NCI-H2107 (cell line): ENCODE measurements at regions not wholly inside any gene's neighbourhood (a gene's known extent, or its start where the extent isn't known, plus 50 kb on each side); places are given as distances from the start of the nearest gene placed in this dataset.
"Not testable (repeated sequence)": the region's sequence is repeated elsewhere in the genome, so short reads cannot be mapped to it uniquely, and the experiment has no call there.

ENCODE experiments used
- DNase-seq: peaks from one replicate; lab custom pipeline; 2025; lab: John Stamatoyannopoulos, UW

GRCh38 chr6:67878216-67878615, 756.9 kb upstream of the ADGRB3 start:
- not testable (repeated sequence) for DNase-seq

DNA sequence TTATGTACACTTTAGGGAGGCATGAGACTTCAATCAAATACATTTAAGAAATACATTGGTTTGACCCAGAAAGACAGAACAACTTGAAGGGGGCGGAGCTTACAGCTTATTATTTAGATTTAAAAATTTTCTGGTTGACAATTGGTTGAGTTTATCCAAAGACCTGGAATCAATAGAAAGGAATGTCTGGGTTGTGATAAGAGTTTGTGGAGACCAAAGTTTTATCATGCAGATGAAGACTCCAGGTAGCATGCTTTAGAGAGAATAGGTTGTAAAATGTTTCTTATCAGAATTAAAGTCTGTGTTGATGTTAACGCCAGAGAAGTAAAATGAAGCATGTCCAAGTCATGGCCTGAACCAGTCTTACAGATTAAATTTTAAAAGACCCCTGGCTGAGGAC, 757.8 kb upstream of the ADGRB3 start:
- no peak for DNase-seq

GRCh38 chr6:67875877-67876383, 759.2 kb upstream of the ADGRB3 start:
- DNase-seq, result no peak

- no peak for DNase-seq
Measured at GRCh38 chr6:67870321-67870720, 764.8 kb upstream of the ADGRB3 start.

GRCh38 chr6:67863346-67863745, 771.7 kb upstream of the ADGRB3 start:
- no peak for DNase-seq

- no peak for DNase-seq
Measured at GRCh38 chr6:67854098-67854497, 781.0 kb upstream of the ADGRB3 start.

- no peak for DNase-seq
Measured at GRCh38 chr6:67839818-67840217, 795.3 kb upstream of the ADGRB3 start.

GRCh38 chr6:67825201-67825895, 809.7 kb upstream of the ADGRB3 start:
- no peak for DNase-seq

DNA sequence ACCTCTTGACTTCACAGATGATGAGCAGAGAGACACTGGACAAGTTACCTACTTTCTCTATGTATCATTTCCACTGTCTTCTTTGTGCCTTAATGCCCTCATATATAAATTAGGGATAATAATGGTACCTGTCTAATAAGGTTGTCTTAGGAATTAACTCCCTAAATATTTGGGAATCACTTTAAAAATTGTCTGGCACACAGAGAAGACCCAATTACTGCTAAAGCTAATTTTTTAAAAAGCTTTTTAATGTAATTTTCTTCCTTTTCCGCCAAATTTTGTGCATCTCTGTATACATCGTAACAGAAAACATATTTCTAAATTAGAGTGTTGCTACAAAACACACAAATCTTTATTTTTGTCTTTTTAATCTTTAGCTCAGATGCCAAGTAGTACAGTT, 816.8 kb upstream of the ADGRB3 start:
- DNase-seq, result no peak

DNA sequence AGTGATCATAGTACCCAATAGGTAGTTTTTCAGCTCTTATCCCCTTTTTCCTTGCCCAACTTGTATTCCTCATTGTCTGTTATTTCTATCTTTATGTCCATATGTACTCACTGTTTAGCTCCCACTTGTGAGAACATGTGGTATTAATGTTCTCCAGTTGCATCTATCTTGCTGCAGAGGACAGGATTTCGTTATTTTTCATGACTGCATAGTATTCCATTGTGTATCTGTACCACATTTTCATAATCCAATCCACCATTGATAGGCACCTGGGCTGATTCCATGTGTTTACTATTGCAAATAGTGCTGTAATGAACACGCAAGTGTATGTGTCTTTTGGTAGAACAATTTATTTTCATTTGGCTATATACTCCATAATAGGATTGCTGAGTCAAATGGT, 819.5 kb upstream of the ADGRB3 start:
- no peak for DNase-seq

GRCh38 chr6:67814262-67814661, 820.8 kb upstream of the ADGRB3 start:
- DNase-seq, result no peak

- DNase-seq, result no peak
Measured at GRCh38 chr6:67812693-67813092, 822.4 kb upstream of the ADGRB3 start.

DNA sequence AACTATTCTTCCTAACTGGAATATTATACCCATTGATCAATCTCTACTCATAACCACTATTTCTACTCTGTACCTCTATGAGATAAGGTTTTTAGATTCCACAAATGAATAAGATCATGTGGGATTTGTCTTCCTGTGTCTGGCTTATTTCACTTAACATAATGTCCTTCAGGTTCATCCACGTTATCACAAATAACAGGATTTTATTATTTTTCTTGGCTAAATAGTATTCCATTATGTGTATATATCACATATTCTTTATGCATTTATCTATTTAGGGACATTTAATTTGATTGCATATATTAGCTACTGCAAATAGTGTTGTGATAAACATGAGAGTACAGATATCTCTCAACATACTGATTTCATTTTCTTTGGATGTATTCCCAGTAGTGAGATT, 823.0 kb upstream of the ADGRB3 start:
- no peak for DNase-seq

GRCh38 chr6:67811239-67812037, 823.6 kb upstream of the ADGRB3 start:
- no peak for DNase-seq

DNA sequence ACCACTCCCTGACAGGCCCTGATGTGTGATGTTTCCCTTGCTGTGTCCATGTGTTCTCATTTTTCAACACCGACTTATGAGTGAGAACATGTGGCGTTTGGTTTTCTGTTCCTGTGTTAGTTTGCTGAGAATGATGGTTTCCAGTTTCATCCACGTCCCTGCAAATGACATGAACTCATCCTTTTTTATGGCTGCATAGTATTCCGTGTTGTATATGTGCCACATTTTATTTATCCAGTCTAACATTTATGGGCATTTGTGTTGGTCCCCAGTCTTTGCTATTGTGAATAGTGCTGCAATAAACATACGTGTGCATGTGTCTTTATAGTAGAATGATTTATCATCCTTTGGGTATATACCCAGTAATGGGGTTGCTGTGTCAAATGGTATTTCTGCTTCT, 830.3 kb upstream of the ADGRB3 start:
- not testable (repeated sequence) for DNase-seq

GRCh38 chr6:67802771-67803170, 832.3 kb upstream of the ADGRB3 start:
- no peak for DNase-seq

DNA sequence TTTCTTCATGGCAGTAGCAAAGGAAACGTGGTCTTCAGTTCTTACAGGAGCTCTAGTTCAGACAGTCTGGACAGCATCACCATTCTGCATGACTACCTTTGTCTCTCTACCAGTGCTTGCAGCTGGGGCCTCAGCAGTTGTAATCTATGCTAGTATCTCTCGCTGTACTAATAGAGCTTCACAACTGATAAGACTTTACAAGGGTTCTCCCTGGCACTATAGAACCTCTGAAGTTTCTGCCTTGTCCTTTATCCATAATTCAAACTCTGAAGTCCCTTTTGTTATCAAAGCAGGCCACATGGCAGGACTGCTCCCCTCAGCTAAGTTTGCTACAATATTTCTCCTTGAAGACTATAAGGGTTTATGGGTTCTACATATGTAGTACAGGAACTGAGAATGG, 842.1 kb upstream of the ADGRB3 start:
- no peak for DNase-seq

GRCh38 chr6:67790569-67790968, 844.5 kb upstream of the ADGRB3 start:
- no peak for DNase-seq

DNA sequence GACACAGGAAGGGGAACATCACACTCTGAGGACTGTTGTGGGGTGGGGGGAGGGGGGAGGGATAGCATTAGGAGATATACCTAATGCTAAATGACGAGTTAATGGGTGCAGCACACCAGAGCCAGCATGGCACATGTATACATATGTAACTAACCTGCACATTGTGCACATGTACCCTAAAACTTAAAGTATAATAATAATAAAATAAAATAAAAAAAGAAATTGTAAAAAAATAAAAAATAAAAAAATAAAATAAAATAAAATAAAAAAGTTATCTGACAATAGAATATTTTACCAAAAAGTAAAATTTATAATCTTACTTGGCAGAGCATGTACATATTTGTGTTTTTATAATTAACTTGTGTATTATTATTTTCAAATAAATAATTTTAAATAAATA, 848.0 kb upstream of the ADGRB3 start:
- DNase-seq, result not testable (repeated sequence)

- DNase-seq, result no peak
Measured at GRCh38 chr6:67779876-67780275, 855.2 kb upstream of the ADGRB3 start.

DNA sequence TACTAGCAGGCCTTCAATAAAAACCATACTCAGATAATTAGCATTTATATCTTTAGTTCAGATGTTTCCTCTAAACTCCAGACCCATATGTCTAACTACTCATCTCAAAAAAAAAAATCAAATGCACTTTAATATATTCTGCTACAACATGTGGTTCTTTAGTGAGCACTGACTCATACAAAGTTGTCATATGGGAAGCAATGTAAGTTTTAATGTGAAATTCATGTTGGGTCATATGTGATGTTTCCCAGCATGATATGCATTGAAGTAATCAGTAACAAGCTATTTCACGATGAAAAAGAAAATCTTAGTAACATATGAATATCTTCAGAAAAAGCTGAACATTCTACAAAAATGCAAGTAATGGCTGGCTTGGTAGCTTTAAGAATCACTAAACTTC, 859.7 kb upstream of the ADGRB3 start:
- no peak for DNase-seq

- DNase-seq, result no peak
Measured at GRCh38 chr6:67768972-67769371, 866.1 kb upstream of the ADGRB3 start.

- not testable (repeated sequence) for DNase-seq
Measured at GRCh38 chr6:67767046-67767822, 867.8 kb upstream of the ADGRB3 start.
